ENCODE measurements at regions not wholly inside any gene's neighbourhood (a gene's known extent, or its start where the extent isn't known, plus 50 kb on each side); places are given as distances from the start of the nearest gene placed in this dataset.
"Not testable (repeated sequence)": the region's sequence is repeated elsewhere in the genome, so short reads cannot be mapped to it uniquely, and the experiment has no call there.

DNA sequence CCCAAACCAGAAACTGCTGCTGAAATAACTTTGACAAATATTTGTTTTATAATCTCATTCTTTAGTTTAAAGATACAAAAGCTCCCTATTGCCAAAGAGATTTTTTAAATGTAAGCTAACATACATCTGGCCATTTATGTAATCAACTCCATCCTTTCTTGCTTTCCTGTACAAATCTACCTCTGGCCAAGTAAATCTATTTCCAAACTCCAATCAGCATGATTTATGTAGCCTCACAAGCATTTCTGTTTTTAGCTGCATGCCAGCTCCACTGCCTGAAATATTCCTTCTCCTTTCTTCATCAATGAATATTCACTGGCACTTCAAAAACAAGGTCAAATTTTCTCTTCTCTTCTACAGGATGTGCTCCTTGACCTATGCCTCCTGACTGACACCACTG, 80.0 kb downstream of the SHOX2 start:
- no peak for DNase-seq

DNA sequence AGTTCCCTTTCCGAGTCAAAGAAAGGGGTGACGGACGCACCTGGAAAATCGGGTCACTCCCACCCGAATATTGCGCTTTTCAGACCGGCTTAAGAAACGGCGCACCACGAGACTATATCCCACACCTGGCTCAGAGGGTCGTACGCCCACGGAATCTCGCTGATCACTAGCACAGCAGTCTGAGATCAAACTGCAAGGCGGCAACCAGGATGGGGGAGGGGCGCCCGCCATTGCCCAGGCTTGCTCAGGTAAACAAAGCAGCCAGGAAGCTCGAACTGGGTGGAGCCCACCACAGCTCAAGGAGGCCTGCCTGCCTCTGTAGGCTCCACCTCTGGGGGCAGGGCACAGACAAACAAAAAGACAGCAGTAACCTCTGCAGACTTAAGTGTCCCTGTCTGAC, 86.3 kb downstream of the SHOX2 start:
- not testable (repeated sequence) for DNase-seq

DNA sequence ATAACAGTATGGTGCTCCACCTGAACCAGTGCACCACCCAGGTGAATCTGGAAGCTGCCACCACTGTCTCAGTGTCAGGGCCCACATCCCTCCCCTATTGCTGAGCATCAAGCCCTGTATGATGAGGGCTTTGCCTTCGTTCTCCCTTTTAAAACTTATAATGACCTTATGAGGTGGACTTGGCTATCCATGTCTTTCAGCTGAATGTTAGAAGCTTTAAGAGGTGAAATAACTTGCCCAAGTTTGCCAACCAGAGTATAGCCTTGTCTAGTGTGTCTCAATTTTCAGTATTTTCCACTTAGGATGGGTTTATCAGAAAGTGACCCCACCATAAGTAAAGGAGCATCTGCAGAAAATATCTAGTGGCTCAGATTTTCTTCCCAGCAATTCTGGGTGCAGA, 87.8 kb downstream of the SHOX2 start:
- DNase-seq, result no peak

- no peak for DNase-seq
Observed at GRCh38 chr3:158012901-158013300, 93.3 kb downstream of the SHOX2 start.

DNA sequence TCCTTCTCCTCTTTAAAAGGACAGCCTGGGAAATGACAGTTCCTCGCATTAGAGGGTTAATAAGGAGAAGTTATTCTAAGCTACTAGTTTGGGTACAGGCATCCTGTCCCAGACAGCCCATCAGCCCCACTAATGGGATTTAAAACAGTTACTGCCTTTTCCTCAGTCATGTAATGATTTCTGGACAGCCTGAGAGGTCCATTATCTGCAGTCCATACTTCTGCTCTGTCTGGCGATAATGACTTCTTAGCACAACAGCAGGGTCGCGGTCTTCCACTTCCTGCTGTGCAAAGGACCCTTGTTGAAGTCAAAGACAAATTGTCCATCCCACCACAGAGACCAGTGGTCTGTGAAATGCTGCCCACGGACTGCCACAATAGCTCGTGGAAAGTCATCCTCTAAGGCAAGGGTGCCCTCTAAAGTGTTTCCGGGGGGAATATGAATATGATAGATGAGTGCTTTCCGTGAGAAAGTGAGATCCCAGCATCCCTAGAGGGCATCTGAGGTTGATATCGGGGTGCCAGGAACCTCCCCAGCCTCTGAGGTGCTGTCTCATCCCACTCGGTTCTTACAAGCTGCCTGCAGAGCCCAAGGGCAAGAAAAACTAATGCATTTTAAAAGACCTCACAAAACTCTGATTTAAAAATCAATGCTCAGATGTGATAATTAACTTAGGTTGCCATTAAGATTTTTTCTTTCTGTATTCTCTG, 100.7 kb downstream of the SHOX2 start:
- no peak for DNase-seq

- DNase-seq, result no peak
Observed at GRCh38 chr3:157999246-157999645, 107.0 kb downstream of the SHOX2 start.

GRCh38 chr3:157982359-157982758, 123.9 kb downstream of the SHOX2 start:
- no peak for DNase-seq

DNA sequence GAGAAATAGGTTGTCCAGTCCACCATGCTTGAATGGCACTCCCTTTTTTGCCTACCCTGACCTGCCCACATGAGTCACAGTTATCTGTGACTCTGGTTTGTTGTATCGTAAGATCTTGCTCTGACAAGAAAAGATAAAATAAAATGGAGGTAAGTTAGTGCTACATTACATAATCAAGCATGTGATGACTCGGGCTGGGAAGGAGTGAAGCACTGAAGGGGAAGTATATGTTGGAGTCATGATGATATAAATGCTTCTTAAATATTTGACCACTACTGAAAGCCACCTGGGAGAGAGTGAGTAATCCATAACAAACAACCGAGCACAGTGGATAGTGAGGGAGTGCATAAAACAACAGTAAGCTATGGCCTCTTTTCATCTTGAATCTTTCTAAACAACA, 124.4 kb downstream of the SHOX2 start:
- DNase-seq, result no peak

GRCh38 chr3:157979022-157979421, 127.2 kb downstream of the SHOX2 start:
- DNase-seq, result no peak

- no peak for DNase-seq
Observed at GRCh38 chr3:157961665-157962064, 144.6 kb downstream of the SHOX2 start.

- no peak for DNase-seq
Observed at GRCh38 chr3:157958457-157958856, 147.8 kb downstream of the SHOX2 start.

DNA sequence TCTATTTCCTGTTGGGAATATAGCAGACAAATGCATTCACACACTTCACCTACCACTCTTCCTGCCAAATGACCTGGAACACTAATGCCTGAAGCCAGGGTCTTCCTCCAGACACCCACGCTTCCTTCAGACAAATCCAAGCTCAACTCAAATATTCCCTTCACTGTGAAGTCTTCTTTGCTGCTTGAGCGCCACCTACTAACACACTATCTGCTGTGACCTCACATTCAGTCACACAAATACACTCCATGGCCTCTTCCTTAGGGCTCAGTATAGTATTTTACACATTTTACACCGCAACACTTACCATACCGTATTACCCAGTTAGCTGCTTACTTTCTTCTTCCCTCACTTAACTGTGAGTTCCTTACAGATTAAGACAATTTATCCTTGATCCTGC, 149.4 kb downstream of the SHOX2 start:
- DNase-seq, result no peak

GRCh38 chr3:157956176-157956575, 150.0 kb downstream of the SHOX2 start:
- no peak for DNase-seq

- DNase-seq, result no peak
Observed at GRCh38 chr3:157953565-157953964, 152.7 kb downstream of the SHOX2 start.

DNA sequence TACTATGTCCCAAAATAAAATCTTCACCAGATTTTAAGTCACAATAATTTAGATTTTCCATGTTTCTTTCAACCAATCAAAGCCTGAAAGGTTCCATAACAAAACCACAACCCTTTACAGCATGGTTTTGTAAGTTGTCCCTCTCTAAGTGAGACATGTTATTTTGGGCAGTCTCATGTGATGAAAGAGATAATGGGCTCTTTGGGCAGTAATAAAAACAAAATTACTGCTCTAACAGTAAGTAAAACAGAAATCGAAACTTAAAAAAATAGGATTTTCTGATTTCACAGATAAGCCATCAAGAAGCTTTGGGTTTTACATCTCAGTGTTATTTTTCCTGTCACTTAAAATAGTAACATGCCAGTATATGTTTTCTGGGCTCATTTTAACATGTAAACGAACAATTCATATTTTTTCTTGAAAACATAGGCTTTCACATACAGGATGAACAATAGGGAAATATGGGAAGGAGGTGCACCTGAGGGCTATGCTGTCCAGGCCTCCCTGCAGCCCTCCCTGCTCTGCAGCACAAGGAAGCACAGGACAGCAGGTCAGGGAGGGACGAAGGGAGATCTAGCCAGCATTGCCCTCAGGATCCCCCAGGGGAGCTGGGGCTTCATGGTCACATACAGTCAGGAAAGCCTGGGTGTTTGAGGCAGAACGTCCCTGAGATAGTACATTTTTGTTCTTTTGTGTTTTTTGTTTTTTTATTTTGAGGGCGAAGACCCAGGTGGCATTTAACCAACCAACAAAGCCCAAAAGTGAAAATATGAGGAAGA, 157.4 kb downstream of the SHOX2 start:
- DNase-seq, result no peak

DNA sequence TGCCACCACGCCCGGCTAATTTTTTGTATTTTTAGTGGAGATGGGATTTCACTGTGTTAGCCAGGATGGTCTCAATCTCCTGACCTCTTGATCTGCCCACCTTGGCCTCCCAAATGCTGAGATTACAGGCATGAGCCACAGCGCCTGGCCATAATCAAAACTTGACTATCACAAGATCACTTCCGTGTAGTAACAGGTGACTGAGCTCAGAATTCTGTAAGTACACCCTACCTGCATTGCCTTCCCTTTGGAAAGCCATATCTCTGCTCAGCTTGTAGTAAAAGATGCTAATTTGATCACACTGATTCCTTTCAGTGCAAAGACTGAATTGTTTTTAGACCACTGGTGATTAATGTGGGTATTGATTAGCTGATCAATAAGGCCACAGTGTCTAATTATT, 167.1 kb downstream of the SHOX2 start:
- DNase-seq, result no peak

GRCh38 chr3:157938154-157938779, 168.0 kb downstream of the SHOX2 start:
- DNase-seq, result no peak

DNA sequence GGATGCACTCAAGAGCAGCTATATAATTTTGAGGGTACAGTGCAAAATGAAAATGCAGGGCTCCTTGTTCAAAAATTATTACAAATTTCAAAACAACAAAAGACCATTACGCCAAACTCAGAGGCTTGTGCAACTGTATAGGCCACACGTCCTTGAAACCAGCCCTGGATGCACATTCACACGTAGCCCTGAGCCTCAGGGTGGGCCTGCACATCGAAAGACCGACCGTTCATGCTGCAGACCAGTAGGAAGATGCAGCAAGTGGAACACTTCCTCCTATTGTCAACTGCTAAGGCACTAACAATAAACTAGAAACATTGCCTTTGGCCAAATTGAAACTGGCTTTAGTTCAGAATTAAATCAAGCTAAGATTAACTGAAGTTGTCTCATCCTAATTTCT, 174.7 kb downstream of the SHOX2 start:
- no peak for DNase-seq

- DNase-seq, result no peak
Observed at GRCh38 chr3:157930000-157930780, 176.0 kb downstream of the SHOX2 start.

DNA sequence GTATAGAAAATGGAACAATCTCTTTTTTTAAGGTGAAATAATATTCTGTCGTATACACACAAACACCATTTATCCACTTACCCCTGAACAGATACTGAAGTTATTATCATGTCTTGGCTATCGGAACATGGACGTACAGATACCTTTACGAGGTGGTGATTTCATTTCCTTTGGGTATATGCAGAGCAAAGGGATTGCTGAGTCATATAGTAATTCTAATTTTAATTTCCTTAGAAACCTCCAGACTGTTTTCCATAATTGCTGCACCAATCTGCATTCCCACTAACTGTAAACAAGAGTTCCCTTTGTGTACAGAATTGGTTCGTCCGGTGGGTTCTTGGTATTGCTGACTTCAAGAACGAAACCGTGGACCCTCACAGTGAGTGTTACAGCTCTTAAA, 179.4 kb downstream of the SHOX2 start:
- DNase-seq, result no peak

- DNase-seq, result no peak
Observed at GRCh38 chr3:157922614-157923013, 183.6 kb downstream of the SHOX2 start.

DNA sequence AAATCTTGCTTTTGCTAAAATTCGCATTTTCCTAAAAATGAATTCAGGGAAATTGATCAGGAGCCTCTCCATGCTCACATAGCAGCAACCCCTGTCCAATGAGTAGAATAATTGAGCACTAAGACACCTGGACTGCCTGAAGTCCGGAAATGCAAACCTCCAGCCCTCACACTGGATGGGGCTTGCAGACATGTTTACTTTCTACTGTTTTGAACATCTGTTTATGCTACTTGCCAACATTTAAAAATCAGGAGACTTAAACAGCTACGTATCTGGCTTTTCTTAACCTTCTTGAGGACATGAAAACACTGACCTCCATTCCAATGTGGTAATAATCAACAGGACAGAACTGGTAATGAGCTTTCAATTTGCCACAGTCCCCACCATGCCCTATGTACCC, 184.4 kb downstream of the SHOX2 start:
- no peak for DNase-seq

Data from stimulated activated naive CD4-positive, alpha-beta T cell treated with Interleukin-2 at 50 U/mL for 16 hours (primary cell).